RWPE1 (cell line): ENCODE measurements at regions not wholly inside any gene's neighbourhood (a gene's known extent, or its start where the extent isn't known, plus 50 kb on each side); places are given as distances from the start of the nearest gene placed in this dataset.

ENCODE experiments used
- CTCF ChIA-PET: fragments of 350-600 bp; sonication (Branson Sonifier 250); formaldehyde crosslinking; extraction: SDS; loops from one replicate; lab custom pipeline; 2021; lab: Yijun Ruan, JAX
- POLR2A ChIA-PET: fragments of 400-600 bp; formaldehyde crosslinking; extraction: SDS; loops from one replicate; lab custom pipeline; 2020; ENCODE audit warnings: antibody characterized with exemption; ENCODE audit not compliant: low non-redundant PET; lab: Yijun Ruan, JAX
- DNase-seq: peaks from one replicate; pipeline ENCODE4 v3.0.0; 2012; ENCODE audit warnings: low spot score
- H3K27ac ChIP-seq: fragments of 450-650 bp; 2 replicates; pipeline ENCODE4 v1.5.1; 2017
- CTCF ChIP-seq: fragments of 450-650 bp; conservative IDR thresholded peaks from 2 replicates; pipeline ENCODE4 v1.5.1; 2017; ENCODE audit warnings: low read depth, mild to moderate bottlenecking

- no peak overlapping the region for H3K27ac ChIP-seq
- ChIA-PET CTCF (no interaction called here), POLR2A (no interaction called here)
- DNase-seq = no peak
- TF ChIP-seq CTCF = no peak
Measured at GRCh38 chr12:118874698-118875548, 106.4 kb upstream of the SRRM4 start.

DNA sequence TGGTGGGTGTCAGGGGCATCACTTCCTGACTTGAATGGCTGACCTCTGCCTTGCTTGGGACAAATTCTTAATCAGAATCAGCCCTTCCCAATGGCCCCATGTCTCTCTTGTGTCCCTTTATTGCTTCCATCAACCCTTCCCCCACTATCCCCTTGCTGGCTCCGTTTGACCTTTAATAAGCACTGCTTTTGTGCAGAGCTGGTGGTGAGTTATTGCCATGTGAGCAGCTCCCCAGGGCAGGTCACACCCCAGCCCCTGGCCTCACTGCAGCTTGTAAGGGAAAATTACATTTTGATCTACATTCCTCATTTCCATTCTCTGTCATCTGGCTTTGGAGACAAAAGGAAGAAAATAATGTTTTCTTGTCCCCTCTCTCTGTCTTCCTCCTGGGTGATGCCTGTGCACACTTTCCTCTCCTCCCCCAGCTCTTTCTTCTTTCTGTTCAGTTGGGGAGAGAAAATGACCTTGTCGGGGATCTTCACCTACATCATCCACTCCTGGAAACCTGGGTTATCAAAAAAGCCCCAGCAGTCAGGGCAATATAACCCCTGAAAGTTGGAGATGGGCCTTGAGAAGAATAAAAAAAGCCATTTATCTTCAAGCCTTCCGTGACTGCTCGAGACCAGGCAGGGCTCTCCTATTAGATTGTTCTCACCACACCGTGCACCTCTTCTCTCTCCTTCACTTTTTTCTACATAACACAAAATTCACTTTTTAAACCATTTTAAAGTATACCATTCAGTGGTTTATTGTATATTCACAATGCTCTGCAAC is 100.4 kb upstream of the SRRM4 start:
- no peak overlapping the region for H3K27ac ChIP-seq
- CTCF ChIA-PET = no interaction called here
- DNase-seq = no peak
- no peak for TF ChIP-seq CTCF
- POLR2A ChIA-PET = no interaction called here

DNA sequence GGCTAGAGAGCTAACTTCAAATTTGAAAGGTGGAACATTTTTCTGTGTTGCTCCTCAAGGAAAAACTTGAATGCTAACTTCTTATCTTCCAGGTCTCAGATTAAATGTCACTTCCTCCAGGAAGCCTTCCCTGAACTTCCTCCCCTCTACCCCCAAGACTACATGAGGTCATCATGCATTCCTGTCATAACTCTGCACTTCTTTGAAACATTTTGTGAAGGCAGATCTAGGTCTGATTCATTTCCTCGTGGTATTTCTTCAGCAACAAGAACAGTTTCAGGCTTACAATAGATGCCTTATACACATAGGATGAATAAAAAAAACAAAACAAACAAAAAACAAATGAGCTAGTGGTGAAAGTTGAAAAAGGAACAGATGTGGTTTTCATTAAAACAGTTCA is 97.1 kb upstream of the SRRM4 start:
- no peak for DNase-seq
- H3K27ac ChIP-seq = no peak overlapping the region
- ChIA-PET CTCF (no interaction called here), POLR2A (no interaction called here)
- no peak for TF ChIP-seq CTCF

- ChIA-PET POLR2A (no interaction called here), CTCF (no interaction called here)
- no peak for DNase-seq
- TF ChIP-seq CTCF = no peak
- H3K27ac ChIP-seq = no peak overlapping the region
Measured at GRCh38 chr12:118900993-118901392, 80.3 kb upstream of the SRRM4 start.

DNA sequence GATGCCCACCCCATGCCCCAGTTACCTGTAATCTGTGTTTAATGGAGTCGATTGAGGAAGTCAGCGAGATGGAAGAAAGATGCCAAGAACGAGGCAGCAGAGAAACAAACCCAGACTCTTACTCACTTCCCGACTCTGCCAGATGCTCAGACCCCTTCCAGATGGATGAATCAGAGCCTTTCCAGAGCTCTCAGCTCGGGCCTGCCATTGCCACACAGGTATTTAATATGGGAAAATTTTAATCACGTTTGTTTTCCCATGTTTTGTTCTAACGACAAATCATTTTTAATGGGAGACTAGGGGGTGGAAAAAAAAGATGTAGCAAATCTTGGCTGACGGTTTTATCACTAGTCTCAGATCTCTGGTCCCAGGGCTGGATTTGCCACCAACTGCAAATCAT is 72.5 kb upstream of the SRRM4 start:
- H3K27ac ChIP-seq = no peak overlapping the region
- TF ChIP-seq CTCF = no peak
- DNase-seq = no peak
- ChIA-PET CTCF (no interaction called here), POLR2A (no interaction called here)

GRCh38 chr12:118912697-118913270 is 68.6 kb upstream of the SRRM4 start:
- no peak for TF ChIP-seq CTCF
- DNase-seq = no peak
- no peak overlapping the region for H3K27ac ChIP-seq
- ChIA-PET CTCF (interaction anchor here (0.5 kb wide), 1 partner anchor 1223 kb away, joined by 3 read pairs; no protein-coding TSS in a partner anchor), POLR2A (no interaction called here)
